ENCODE measurements at regions not wholly inside any gene's neighbourhood (a gene's known extent, or its start where the extent isn't known, plus 50 kb on each side); places are given as distances from the start of the nearest gene placed in this dataset.

DNA sequence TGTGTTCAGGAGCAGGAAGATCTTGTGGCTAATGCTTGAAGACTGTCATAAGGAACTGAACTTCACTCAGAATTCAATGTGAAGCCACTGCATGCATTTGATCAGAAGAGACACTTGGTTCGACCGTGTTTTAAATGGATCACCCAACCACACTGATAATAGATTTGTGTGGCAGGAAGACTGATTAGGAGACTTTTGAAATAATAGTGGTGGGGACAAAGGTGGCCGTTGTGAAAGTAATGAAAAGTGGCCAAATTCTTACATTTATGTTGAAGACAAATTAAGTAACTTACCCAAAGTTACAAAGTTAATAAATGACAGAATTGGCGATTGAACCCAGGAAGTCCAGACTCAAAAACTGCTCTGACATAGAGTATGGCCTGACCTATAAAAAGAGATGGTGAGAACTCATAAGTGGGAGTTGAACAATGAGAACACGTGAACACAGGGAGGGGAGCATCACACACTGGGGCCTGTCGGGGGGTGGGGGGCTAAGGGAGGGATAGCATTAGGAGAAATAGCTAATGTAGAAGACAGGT is 286.9 kb upstream of the DNAJC19 start:
- TF ChIP-seq, protein P1, sequence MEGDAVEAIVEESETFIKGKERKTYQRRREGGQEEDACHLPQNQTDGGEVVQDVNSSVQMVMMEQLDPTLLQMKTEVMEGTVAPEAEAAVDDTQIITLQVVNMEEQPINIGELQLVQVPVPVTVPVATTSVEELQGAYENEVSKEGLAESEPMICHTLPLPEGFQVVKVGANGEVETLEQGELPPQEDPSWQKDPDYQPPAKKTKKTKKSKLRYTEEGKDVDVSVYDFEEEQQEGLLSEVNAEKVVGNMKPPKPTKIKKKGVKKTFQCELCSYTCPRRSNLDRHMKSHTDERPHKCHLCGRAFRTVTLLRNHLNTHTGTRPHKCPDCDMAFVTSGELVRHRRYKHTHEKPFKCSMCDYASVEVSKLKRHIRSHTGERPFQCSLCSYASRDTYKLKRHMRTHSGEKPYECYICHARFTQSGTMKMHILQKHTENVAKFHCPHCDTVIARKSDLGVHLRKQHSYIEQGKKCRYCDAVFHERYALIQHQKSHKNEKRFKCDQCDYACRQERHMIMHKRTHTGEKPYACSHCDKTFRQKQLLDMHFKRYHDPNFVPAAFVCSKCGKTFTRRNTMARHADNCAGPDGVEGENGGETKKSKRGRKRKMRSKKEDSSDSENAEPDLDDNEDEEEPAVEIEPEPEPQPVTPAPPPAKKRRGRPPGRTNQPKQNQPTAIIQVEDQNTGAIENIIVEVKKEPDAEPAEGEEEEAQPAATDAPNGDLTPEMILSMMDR (IDR thresholded peaks at IDR 0.05; ENCODE audit: low read depth, low read length, poor library complexity, severe bottlenecking): no peak
- TF ChIP-seq EZH2phosphoT487 (IDR thresholded peaks at IDR 0.05; ENCODE audit: borderline replicate concordance, low read length): no peak
